HG03066 (cell line): ENCODE measurements at regions not wholly inside any gene's neighbourhood (a gene's known extent, or its start where the extent isn't known, plus 50 kb on each side); places are given as distances from the start of the nearest gene placed in this dataset.

Experiments
- ATAC-seq: cut with Tn5 transposase; IDR thresholded peaks from one replicate; pipeline ENCODE4 v1.9.1; 2021; ENCODE audit warnings: low read depth; ENCODE audit not compliant: unreplicated experiment

DNA sequence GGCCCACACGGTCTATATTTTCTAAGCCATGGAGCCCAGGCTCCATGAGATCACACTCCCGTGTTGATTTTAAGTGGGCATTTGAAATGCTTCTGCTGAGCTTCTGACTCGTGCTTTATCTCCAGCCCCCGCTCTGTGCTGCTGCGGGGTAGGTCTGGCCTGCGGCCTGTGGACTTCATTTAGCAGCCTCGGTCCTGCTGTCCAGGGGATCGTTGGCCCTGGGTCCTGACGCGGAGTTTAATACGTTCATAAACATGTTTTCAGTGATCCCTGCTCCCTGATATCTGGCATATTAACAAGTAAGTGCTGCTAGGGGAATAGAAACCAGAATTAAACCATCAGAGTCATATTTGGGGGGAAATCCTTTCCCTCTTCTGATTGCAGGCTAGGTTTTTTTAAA, 540.3 kb upstream of the MGMT start:
- no peak for ATAC-seq

DNA sequence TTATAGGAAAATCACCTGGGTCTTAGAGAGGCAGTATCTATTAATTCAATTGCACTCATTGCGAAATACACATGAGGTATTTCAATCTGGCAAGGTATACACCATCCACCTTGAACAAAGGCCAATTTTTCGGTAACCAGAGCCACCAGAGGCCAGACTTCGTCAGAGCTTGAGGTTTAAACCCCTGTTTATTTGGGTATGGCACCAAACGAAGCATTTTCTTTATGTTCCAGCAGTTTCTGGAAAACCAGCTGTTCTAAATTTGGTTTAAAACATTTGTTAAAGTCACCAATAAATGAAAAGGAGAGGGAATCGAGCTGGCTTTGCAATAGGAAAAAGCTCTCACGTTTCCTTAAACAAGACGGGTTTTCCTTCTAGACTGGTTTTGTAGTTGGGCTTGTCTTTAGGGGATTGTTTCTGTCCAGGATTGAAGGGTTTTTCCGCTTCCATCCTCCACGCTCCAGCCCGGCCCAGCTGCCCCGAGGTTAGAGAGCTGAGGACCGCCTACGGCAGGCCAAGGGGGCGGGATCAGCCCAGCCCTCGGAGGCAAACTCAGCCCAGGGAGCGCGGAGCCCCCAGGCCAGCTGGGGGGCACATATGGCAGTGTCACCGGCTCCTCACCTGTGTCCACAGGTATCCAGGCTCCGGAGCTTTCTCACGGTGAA, 539.4 kb upstream of the MGMT start:
- ATAC-seq: no peak

DNA sequence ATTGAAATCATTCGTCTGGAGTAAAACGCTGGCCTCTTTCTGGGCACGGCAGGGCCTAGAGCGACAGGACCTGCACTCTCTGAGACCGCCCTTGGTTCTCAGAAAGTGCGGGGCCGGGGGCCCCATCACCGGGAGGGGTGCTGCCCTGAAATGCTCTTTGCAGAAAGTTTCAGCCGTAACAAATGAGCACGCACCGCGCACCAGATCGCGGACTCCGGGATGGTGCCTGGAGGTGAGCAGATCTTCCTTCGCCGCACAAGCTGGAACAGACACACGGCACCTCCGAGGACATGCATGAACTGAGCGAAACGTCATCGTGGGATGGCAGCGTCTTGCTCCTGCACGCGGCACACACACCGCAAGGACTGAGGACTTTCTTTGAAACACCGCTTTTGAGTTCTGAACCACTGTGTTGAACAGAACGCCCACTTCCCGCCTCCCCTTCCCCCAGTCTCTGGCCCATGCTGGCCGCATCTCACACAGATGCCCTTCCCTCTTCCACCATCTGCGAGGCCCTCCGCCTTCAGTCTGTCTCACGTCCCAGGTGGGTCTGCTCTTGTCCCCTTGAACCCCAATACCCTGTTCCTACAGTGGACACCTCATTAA, 538.7 kb upstream of the MGMT start:
- ATAC-seq: no peak

DNA sequence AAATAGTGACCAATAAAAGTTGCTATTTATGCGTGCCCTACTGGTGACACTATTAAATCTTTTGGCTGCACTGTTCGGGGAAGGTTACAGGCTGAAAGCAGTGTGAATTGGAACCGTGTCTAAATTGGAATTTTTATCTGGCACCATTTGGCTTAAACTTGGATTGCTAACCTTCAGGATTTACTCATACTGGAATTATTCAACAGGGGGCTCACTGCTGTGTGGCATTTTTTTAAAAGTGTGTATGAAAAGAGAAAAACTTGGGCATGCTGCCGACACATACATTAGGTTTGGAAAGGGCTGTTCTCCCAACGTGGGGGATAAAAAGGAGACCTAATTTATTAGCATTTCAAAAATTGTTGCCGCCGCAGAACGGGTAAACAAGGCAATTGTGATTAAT, 537.9 kb upstream of the MGMT start:
- no peak for ATAC-seq

DNA sequence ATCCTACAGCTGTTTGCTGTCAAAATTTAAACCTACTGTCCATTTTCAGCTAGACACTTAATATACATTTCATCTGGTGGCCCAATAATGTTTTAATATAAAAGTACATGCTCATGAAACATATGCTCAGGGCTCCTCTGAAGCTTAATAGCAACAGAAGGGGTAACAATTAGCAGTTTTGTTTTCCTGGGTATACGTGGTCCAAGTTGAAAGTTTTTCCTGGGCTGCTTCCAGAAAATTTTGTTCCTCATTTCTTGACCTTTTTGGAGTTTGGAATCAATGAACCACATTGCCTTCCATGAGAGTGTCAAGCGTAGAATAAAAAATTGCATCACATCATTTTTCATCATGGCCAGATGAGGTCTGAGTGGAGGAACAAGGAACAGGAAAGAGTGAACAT, 537.3 kb upstream of the MGMT start:
- ATAC-seq: no peak

DNA sequence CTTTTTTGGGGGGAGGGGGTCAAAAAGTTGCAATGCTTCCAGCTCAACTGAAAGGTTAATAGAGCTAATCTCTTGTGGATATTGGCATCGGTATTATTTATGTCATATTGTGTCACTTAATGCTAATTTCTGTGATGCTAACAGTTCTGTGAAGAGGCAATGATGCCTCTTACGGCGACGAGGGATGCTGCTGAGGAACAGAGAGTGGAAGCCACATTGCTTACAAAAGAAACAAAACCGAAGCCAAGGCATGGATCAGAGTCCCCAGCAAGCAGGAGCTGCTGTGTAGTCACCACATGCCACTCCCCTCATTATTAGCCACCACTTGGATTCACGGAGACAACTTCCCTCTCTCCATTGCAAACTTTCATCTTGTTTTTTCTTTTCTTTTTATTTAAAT, 536.5 kb upstream of the MGMT start:
- no peak for ATAC-seq

DNA sequence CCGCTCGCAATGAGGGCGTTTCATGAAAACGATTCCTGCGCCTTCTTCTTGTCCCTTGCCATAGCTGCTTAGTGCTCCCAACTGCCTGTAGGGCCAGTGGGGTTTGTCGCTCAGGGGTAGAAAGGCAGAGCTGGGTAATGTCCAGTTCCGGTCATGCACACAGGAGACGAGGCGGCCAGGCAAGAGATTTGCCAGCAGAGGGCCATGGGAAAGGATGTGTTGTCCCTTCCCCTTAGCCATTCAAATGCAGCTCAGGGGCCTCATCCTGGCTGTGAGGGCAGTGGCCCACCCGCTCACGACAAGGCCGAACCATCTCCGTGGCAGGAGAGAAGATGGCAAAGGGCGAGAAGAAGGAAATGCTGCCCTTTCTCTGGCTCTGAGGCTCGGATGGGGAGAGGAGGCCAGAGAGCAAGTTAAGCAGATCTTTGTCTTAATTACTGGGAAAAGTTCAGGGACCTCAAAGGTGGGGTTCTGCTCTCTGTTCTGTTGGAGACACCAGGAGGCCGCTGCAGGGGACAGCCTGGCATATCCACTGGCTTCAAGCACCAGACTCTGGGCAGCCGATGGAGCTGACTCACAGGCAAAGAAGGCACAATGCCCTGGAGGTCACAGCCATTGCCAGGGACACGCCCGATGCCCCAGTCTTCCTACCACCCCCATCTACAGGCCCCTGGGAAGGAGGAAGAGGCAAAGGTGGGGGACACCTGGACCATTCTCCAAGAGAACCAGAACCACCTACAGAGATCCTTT, 534.8 kb upstream of the MGMT start:
- no peak for ATAC-seq

DNA sequence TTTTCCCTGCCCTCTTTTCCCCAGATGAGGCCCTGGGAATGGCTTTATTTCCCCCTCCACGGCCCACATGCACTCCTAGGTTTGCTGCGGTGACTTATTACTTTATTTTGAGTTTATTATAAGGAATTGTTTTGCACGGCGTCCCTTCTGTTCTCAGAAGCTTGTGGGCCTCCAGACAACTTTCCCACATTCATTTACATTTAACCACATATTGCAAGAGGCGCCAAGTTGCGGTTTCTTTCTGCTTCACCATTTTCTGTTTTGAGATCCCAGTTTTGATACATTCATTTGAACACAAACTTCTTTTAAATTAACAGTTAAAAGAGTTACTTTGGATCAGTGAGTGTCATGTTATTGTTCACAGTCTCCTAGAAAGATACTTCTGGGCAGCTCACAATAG, 532.5 kb upstream of the MGMT start:
- ATAC-seq: no peak

DNA sequence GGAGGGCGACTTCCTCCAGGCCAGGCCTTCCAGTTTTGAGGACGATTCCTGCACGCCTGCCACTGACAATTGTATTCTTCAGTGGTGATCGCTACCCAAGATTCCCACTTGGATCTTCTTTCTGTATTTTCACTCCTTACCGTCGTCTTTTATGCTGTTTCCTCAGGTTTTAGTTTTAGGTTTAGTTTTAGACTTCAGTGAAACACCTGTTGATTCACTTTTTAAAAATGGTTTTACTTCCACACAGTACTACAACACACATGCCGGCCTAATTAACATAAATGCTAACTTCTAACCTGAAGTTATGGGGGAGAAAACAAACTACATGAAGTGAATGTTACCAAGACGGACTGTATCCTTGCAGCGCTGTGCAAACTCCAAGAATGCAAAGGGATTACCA, 530.6 kb upstream of the MGMT start:
- ATAC-seq: no peak

DNA sequence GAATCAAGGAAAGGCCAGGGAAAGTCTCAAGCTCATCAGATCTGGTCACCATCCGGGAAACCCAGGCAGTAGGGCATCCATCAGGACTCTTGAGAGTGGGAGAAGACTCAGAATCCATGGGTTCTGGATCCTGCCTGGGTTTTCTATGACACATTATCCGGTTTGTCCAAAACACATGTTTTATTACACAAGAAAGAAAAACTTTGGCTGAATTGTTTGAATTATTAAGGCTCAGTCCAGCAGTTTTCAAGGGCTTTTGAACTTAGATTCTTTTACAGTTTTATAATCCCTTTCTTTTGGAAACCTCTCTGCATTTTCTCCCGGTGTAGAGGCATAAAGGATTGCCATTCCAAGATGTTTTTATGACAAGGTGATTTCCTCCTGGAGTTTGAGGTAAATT, 528.5 kb upstream of the MGMT start:
- ATAC-seq: no peak

DNA sequence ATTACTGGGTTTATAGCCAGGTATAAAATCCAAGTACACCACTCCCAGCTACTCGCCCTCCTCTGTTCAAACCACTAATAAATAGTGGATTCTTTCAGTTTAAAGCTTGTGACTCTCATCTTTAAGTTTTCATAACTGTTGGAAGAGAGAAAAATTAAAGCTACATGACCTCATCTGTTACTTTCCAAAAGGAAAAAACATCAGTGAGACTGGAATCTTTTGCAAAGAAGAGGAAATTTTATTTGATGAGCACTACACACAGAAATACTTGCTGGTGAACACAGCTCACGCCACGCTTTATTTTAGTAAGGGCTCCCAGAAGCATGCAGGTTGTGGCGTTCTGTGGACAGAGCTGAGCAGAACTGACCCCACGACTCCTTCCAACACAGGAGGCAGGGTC, 527.0 kb upstream of the MGMT start:
- no peak for ATAC-seq

DNA sequence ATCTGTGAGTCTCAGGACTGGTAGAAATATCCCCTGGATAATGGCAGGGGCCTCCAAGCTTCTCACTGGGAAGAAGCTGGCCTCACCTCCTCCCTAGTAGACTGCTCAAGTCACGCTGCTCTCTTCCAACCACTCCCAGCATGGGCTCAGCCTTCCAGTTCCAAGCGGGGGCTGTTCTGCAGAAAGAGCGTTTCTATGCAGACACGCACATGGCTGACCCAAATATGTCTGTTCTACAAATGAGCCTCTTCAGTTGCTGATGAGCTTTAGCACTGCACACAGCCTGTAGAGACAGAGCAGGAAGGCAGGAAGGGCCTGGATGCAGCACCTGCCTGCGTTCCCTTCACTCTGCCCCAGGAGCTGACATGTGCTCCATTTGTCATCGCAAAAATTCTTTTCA, 523.9 kb upstream of the MGMT start:
- ATAC-seq: no peak

DNA sequence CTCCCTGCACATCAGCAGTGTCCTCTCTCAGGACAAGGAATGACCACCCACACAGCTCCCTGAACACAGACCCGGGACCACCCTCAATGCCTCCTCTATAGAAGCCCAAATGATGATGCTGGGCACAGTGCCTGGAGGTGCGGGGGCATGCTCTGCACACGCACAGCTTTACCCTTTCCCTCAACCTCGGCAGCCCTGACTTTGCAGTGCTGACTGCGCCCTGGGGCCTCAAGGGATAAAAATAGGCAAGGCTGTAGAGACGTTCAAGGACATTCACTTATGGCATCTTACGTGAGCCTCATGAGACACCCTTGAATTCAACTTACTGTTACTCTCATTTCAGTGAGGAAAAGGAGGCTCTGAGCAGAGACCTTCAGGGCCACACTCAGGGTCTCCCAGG, 521.6 kb upstream of the MGMT start:
- ATAC-seq: no peak

DNA sequence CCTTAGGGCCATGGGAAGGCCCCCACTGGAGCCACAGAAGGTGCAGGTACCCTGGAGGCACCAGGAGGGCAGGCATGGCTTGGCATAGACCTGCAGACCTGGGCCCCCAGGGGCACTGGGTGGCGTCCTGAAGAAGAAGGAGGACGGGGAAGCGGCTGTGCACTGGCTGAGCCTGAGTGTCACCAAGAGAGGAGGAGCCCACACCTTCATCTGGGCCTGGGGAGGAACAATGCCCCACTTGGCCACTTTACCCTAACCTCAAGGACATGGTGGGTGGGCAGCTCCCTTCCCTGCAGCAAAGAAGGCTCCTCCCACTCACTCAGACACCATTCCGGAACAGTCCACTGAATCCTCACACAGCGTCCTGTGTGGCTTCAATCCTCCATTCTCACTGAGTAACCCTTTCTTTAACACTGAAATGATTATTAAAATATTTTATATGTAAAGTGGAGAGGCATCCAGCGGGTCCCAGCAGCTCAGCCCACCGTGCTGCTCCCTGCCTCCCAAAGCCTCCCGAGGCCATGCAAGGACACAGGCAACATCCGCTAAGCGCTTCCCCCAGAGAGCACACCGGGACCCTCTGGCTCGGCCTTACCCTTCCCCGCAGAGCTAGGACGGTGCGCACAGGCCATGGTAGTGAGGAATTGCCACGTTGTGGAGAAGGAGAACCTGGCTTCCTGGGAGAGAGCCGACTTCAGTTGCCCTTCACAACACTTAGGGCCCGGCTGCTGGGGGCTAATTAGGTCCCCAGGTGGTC, 516.7 kb upstream of the MGMT start:
- ATAC-seq: no peak

DNA sequence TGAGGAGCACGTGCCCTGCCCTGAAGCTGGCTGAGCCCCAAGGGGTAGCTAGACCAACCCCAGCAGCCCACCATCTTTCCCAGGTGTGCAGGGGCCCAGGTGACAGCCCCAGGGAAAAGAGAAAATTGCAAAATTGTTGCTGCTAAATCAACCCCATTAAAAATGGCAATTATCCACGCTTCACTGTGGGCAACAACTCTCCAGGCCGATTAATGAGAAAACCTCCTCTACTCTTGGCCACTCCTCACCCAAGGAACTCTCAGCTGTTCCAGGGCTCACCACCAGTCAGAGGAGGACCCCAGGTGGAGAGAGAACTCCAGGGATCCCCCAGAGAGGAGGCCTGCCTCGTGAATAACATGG, 516.1 kb upstream of the MGMT start:
- no peak for ATAC-seq

DNA sequence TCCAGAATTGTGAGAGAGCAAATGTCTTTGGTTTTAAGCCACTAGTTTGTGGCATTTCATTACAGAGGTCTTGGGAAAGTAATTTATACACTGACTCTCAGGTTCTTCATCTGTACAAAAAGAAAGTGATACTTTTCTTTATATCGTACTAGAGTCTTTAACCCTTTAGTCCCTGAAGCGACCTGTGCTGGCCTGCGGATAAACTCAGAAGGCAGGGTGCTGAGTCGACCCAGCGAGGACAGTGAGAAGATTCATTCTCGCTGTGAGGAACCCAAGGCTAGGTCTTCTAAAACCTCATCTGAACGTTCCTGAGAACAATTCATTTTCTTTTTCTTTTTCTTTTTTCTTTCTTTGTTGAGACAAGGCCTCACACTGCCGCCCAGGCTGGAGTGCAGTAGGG, 514.2 kb upstream of the MGMT start:
- no peak for ATAC-seq

DNA sequence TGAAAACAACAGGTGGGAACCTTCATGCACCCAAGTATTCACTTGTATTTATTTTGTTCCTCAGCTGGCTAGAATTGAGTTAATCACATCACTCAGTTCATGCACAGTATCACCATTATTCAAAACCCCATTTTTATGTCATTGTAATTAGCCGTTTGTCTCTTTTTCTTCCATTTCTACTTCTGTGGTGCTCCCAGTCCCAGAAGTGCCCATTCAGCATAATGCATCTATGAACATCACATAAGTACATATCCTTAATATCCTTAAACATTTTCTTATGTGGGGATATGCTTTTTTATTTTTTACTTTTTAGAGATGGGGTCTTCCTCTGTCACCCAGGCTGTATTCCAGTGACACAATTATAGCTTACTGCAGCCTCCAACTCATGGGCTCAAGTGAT, 510.9 kb upstream of the MGMT start:
- ATAC-seq: no peak

DNA sequence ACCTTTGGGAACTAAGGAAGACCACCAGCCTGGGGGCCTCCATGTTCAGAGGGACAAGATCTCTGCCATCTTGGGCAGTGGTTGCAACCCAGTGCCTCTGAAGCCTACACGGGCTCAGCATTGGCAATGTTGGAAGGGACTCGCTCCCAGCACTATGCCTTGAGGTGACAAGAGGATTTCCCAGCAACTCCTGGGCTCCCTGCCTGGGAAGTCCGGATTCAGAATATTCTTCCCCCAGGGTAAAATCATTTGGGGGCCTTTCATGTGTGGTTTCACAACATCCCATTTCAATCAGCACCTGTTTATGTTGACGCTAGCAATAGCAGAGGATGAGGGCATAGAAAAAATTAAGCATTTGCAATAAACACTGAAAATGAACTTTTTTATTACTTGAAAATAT, 509.8 kb upstream of the MGMT start:
- ATAC-seq: no peak

DNA sequence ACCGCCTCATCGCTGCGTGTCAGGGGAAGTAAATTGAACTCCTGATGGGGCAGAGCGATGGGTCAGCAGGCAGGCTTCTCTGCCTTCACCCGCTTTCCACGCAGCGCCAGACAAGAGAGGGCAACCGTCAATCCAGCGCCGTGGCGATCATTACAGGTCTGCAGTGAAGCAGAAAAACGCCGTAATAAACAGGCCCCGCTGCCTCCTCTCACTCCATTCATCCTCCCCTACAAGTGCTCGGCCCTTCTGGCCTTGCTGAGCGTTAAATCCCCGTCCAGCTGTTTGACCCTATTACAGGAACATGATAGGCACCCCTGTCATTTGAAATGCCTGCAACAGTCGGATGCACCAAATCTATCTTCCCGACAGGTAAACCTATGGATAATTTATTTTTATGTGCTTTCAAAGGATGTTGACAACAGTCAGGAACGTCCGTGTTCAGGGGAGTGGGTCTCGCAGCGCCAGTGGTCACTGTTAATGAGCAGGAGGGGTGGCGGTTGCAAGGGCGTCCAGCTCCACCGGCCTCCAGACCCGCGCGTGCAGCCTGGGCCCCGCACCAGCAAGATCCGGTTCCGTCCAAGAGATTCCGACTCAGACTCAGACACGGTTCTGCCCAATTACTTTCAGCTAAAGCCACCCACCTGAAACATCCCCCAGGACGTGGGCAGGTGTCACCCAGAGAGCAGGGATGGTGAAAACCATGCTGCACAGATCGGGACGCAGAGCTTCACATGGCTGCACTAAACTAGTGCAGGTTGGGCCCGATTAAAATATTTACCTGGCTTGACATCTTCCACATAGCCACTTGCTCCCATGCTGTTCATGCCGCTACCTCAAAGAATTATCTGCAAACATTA, 508.0 kb upstream of the MGMT start:
- no peak for ATAC-seq

DNA sequence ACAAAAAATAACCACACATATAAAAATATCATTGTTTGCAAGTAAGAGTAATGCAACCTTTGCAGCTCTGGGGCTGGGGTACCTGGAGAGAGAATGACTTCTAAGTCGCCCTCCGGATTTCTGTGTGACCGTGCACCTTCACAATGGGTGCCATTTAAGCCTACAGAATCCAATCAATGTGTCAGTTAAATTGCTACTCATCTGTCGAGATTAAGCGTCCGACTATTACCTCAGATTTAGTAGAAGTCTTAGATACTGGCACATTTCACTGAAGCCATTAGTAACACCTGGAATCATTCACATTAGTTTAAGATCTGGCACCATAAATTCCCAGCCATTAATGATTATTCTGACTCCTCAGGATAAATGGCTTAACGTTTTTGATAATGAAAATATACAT, 507.3 kb upstream of the MGMT start:
- ATAC-seq: no peak

DNA sequence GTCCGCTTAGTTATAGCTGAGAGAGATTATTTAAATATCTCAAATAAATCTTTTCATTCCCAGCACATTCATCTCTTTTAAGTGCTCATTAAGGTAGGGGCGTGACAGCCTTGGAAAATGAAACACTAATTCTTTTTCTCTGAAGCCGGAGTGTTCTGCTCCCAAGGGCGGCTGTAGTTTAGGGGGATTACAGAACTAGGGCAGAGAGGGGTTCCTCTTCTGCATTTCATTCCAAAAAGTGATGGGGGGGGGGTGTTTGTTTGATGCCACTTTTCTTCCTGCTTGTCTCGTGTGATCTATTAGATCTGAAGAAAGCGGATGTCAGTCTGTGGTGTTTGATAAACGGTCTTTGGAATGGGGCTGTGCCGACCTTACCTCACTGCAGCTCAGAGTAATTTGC, 506.5 kb upstream of the MGMT start:
- ATAC-seq: no peak
